ENCODE measurements at regions not wholly inside any gene's neighbourhood (a gene's known extent, or its start where the extent isn't known, plus 50 kb on each side); places are given as distances from the start of the nearest gene placed in this dataset.

DNA sequence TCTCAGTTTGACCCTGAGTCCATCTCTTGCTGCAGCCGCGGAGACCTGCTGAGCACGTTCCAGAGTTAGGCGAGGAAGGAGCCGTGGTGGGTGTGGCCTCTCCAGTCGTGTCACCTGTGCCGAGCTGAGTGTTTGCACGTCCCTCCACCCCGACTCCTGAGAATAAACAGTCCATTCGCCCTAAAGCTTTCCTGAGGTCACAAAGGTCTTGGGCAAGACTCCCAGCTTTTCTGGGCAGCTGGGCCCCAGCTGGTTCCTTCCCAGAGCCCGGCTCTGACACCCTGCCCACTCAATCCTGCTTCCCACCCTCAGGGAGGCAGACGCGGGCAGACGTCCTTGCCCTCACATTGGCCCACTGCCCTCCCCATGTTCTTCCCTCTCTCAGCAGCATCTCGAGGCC is 142.2 kb downstream of the KCTD15 start:
- H3K4me3 Mint-ChIP-seq, result no peak overlapping the region

DNA sequence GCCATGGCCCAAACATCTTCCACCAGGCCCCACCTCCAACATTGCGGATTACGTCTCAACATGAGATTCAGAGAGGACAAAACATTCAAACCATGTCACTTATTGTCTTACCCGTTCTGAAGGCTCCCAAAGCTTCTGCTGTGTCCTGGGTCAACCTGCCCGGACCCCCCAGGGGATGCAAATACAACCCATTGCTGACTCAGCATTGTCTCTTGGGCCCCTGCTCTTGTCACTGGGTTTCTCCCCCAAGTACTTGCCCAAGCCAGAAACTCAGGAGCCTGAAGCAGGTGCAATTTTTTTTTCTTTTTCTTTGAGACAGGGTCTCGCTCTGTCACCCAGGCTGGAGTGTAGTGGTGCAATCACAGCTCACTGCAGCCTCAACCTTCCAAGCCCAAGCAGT is 144.5 kb downstream of the KCTD15 start:
- H3K4me1 Mint-ChIP-seq (ENCODE audit: low read depth), result no peaks in the 10 kb centered on the region
- no peak overlapping the region for H3K27ac Mint-ChIP-seq
- H3K36me3 Mint-ChIP-seq (ENCODE audit: insufficient read depth in 2 of 2), result no peaks in the 10 kb centered on the region
- no peaks in the 10 kb centered on the region for H3K27me3 Mint-ChIP-seq (ENCODE audit: low read depth)
- peaks cover 0 to 1% of the 10 kb centered on the region in 2 donors for H3K9me3 Mint-ChIP-seq
- DNase-seq (no peak), ATAC-seq (replicated peaks in 1 of 2) (no peak)
- H3K4me3 Mint-ChIP-seq, result no peak overlapping the region

More for the DNA sequence above, 142.2 kb downstream of the KCTD15 start:
- Mint-ChIP-seq H3K27me3 (ENCODE audit: low read depth) (no peaks in the 10 kb centered on the region), H3K9me3 (peaks cover under 1 to 1% of the 10 kb centered on the region in 2 donors), H3K36me3 (ENCODE audit: insufficient read depth in 2 of 2) (peaks cover 0 to 2% of the 10 kb centered on the region in 2 donors), H3K4me1 (ENCODE audit: low read depth) (no peaks in the 10 kb centered on the region), H3K27ac (no peak overlapping the region)
- DNase-seq, result no peak
- no peak for ATAC-seq (replicated peaks in 1 of 2)

DNA sequence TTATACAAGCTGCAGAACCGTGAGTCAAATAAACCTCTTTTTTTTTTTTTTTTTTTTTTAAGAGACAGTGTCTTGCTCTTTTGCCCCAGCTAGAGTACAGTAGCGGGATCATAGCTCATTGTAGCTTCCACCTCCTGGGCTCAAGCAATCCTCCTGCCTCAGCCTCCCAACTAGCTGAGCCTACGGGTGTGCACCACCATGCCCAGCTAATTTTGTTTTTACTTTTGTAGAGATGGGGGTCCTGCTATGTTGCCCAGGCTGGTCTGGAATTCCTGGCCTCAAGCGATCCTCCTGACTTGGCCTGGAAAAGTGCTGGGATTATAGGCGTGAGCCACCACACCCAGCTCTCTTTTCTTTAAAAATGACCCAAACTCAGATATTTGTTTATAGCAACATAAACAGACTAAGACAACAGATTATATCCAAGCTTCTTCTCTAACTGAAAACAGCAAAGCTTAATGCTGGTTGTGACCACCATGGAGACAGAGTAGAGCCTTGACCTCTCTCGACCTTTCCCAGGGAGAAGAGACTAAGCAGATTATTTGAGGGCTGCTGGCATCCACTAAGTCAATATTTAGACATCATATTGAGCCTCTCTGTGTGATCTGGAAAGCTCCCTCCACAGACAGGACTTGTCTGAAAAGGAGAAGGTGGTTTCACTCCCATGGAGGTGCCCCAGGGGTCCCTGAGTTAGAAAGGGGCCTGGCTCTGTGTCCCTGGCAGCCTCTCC is 150.0 kb downstream of the KCTD15 start:
- H3K9me3 Mint-ChIP-seq, result peaks cover 0 to 1% of the 10 kb centered on the region in 2 donors
- H3K27me3 Mint-ChIP-seq (ENCODE audit: low read depth), result no peaks in the 10 kb centered on the region
- ATAC-seq (replicated peaks in 1 of 2) (no peak), DNase-seq (no peak)
- H3K4me3 Mint-ChIP-seq, result no peak overlapping the region
- no peaks in the 10 kb centered on the region for H3K4me1 Mint-ChIP-seq (ENCODE audit: low read depth)
- no peaks in the 10 kb centered on the region for H3K36me3 Mint-ChIP-seq (ENCODE audit: insufficient read depth in 2 of 2)
- no peak overlapping the region for H3K27ac Mint-ChIP-seq

GRCh38 chr19:33947265-33947964 is 150.7 kb downstream of the KCTD15 start:
- DNase-seq (no peak), ATAC-seq (replicated peaks in 1 of 2) (no peak)
- Mint-ChIP-seq H3K27me3 (ENCODE audit: low read depth) (no peaks in the 10 kb centered on the region), H3K9me3 (no peaks in the 10 kb centered on the region), H3K27ac (no peak overlapping the region), H3K4me3 (no peak overlapping the region), H3K4me1 (ENCODE audit: low read depth) (no peaks in the 10 kb centered on the region), H3K36me3 (ENCODE audit: insufficient read depth in 2 of 2) (no peaks in the 10 kb centered on the region)

GRCh38 chr19:33948651-33949335 is 152.1 kb downstream of the KCTD15 start:
- Mint-ChIP-seq H3K4me1 (ENCODE audit: low read depth) (no peaks in the 10 kb centered on the region), H3K9me3 (no peaks in the 10 kb centered on the region), H3K4me3 (no peak overlapping the region), H3K27ac (no peak overlapping the region), H3K27me3 (ENCODE audit: low read depth) (no peaks in the 10 kb centered on the region), H3K36me3 (ENCODE audit: insufficient read depth in 2 of 2) (no peaks in the 10 kb centered on the region)
- no peak for ATAC-seq (replicated peaks in 1 of 2)
- no peak for DNase-seq

- no peaks in the 10 kb centered on the region for H3K36me3 Mint-ChIP-seq (ENCODE audit: insufficient read depth in 2 of 2)
- H3K9me3 Mint-ChIP-seq, result no peaks in the 10 kb centered on the region
- H3K27ac Mint-ChIP-seq, result no peak overlapping the region
- DNase-seq (no peak), ATAC-seq (replicated peaks in 1 of 2) (no peak)
- H3K27me3 Mint-ChIP-seq (ENCODE audit: low read depth), result no peaks in the 10 kb centered on the region
- no peak overlapping the region for H3K4me3 Mint-ChIP-seq
- no peaks in the 10 kb centered on the region for H3K4me1 Mint-ChIP-seq (ENCODE audit: low read depth)
These were observed 153.6 kb downstream of the KCTD15 start for GRCh38 chr19:33950091-33950750.

GRCh38 chr19:33953023-33953422 is 156.4 kb downstream of the KCTD15 start:
- DNase-seq, result no peak
- no peaks in the 10 kb centered on the region for H3K36me3 Mint-ChIP-seq (ENCODE audit: insufficient read depth in 2 of 2)
- H3K9me3 Mint-ChIP-seq, result peaks cover 0 to 1% of the 10 kb centered on the region in 2 donors
- H3K27ac Mint-ChIP-seq, result no peak overlapping the region
- no peaks in the 10 kb centered on the region for H3K27me3 Mint-ChIP-seq (ENCODE audit: low read depth)
- H3K4me1 Mint-ChIP-seq (ENCODE audit: low read depth), result no peaks in the 10 kb centered on the region
- H3K4me3 Mint-ChIP-seq, result no peak overlapping the region
- no peak for ATAC-seq (replicated peaks in 1 of 2)

DNA sequence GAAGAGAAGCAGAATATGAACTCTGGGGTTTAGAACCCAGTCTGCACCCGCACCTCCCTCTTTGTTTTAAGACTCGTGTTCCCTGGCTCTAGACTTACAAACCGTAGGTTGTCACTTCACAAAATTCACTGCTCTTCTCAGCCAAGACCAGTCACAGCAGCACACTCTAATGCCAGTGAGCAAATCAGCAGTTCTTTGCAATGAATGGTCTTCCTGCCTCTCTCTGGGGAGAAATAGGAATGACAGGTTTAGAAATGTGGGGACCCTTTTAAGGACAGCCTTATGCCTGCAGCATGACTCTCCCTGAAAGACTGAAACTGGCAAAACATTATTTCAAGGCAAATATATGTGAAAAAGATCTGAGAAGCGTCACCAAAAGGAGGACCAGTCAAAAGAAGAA is 156.9 kb downstream of the KCTD15 start:
- ATAC-seq (replicated peaks in 1 of 2) (no peak), DNase-seq (no peak)
- Mint-ChIP-seq H3K27ac (no peak overlapping the region), H3K36me3 (ENCODE audit: insufficient read depth in 2 of 2) (no peaks in the 10 kb centered on the region), H3K27me3 (ENCODE audit: low read depth) (no peaks in the 10 kb centered on the region), H3K4me1 (ENCODE audit: low read depth) (no peaks in the 10 kb centered on the region), H3K9me3 (peaks cover 0 to 1% of the 10 kb centered on the region in 2 donors), H3K4me3 (no peak overlapping the region)

DNA sequence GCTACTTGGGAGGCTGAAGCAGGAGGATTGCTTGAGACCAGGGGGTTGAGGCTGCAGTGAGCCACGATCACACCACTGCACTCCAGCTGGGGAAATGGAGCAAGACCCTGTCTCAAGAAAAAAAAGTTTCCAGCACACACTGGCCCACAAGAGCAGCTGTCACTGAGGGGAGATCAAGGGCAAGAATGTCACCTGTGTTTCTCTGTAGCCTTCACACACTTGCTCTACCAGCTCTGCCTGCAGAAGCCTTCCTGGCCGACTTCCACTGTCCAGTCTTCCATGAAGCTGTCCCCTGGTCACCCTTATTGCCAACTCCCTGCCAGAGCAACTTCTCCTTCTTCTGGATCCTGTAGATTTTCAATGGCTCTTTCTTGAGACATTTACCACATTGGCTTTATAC is 158.0 kb downstream of the KCTD15 start:
- Mint-ChIP-seq H3K4me3 (no peak overlapping the region), H3K4me1 (ENCODE audit: low read depth) (no peaks in the 10 kb centered on the region), H3K36me3 (ENCODE audit: insufficient read depth in 2 of 2) (no peaks in the 10 kb centered on the region), H3K9me3 (peaks cover 0 to 1% of the 10 kb centered on the region in 2 donors), H3K27me3 (ENCODE audit: low read depth) (peaks cover under 1% of the 10 kb centered on the region), H3K27ac (no peak overlapping the region)
- ATAC-seq (replicated peaks in 1 of 2), result no peak
- DNase-seq, result no peak

DNA sequence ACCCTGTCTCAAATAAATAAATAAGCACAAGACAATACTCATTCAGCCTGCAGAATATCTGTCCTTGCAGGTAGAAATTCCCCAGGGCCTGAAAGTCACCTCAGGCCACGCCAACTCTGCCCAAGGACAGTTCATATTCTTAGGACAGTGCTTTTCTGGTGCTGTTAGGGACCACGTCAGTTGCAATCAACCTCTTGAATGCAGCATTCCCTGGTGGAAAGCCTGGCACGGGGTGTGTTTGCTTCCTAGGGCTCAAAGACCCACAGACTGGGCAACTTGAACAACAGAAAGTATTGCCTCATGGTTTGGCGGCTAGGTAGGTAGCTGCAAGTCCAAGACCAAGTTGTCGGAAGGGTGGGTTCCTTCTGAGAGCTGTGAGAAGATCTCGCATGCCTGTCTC is 160.3 kb downstream of the KCTD15 start:
- Mint-ChIP-seq H3K9me3 (peaks cover 0 to 3% of the 10 kb centered on the region in 2 donors), H3K27me3 (ENCODE audit: low read depth) (peaks cover 5% of the 10 kb centered on the region)

GRCh38 chr19:33957804-33958203 is 161.1 kb downstream of the KCTD15 start:
- no peak for ATAC-seq (replicated peaks in 1 of 2)
- Mint-ChIP-seq H3K27me3 (ENCODE audit: low read depth) (peaks cover 5% of the 10 kb centered on the region), H3K27ac (no peak overlapping the region), H3K4me1 (ENCODE audit: low read depth) (no peaks in the 10 kb centered on the region), H3K4me3 (no peak overlapping the region), H3K36me3 (ENCODE audit: insufficient read depth in 2 of 2) (no peaks in the 10 kb centered on the region), H3K9me3 (peaks cover 0 to 3% of the 10 kb centered on the region in 2 donors)
- DNase-seq, result no peak

More for the DNA sequence above, 160.3 kb downstream of the KCTD15 start:
- Mint-ChIP-seq H3K4me1 (ENCODE audit: low read depth) (no peaks in the 10 kb centered on the region), H3K4me3 (no peak overlapping the region), H3K36me3 (ENCODE audit: insufficient read depth in 2 of 2) (no peaks in the 10 kb centered on the region), H3K27ac (no peak overlapping the region)
- no peak for ATAC-seq (replicated peaks in 1 of 2)
- DNase-seq, result no peak

GRCh38 chr19:33960566-33960965 is 163.9 kb downstream of the KCTD15 start:
- Mint-ChIP-seq H3K36me3 (ENCODE audit: insufficient read depth in 2 of 2) (no peaks in the 10 kb centered on the region), H3K4me3 (no peak overlapping the region), H3K27ac (no peak overlapping the region), H3K9me3 (peaks cover 0 to 3% of the 10 kb centered on the region in 2 donors), H3K4me1 (ENCODE audit: low read depth) (no peaks in the 10 kb centered on the region), H3K27me3 (ENCODE audit: low read depth) (peaks cover 5% of the 10 kb centered on the region)
- DNase-seq, result no peak
- no peak for ATAC-seq (replicated peaks in 1 of 2)

- Mint-ChIP-seq H3K36me3 (ENCODE audit: insufficient read depth in 2 of 2) (peaks cover 0 to 5% of the 10 kb centered on the region in 2 donors), H3K27ac (no peak overlapping the region), H3K4me1 (ENCODE audit: low read depth) (no peaks in the 10 kb centered on the region), H3K9me3 (peaks cover 3 to 7% of the 10 kb centered on the region in 2 donors), H3K27me3 (ENCODE audit: low read depth) (peaks cover 5% of the 10 kb centered on the region), H3K4me3 (no peak overlapping the region)
- no peak for DNase-seq
- ATAC-seq (replicated peaks in 1 of 2), result no peak
These were observed 165.5 kb downstream of the KCTD15 start for GRCh38 chr19:33962161-33962560.
